ENCODE measurements at regions not wholly inside any gene's neighbourhood (a gene's known extent, or its start where the extent isn't known, plus 50 kb on each side); places are given as distances from the start of the nearest gene placed in this dataset.

- no peak overlapping the region for H3K4me3 ChIP-seq (ENCODE audit: low read depth, low read length)
- no peak for DNase-seq (ENCODE audit: low read depth)
- TF ChIP-seq CTCF (IDR thresholded peaks at IDR 0.05; ENCODE audit: insufficient read depth, low read depth, low read length, missing control alignments), result no peak
These were observed 419.4 kb upstream of the PTGER4 start for GRCh38 chr5:40260361-40260760.

- no peak for DNase-seq (ENCODE audit: low read depth)
- no peak for TF ChIP-seq CTCF (IDR thresholded peaks at IDR 0.05; ENCODE audit: insufficient read depth, low read depth, low read length, missing control alignments)
- H3K4me3 ChIP-seq (ENCODE audit: low read depth, low read length), result no peak overlapping the region
These were observed 421.5 kb upstream of the PTGER4 start for GRCh38 chr5:40258222-40258621.

- DNase-seq (ENCODE audit: low read depth), result no peak
- no peak overlapping the region for H3K4me3 ChIP-seq (ENCODE audit: low read depth, low read length)
- no peak for TF ChIP-seq CTCF (IDR thresholded peaks at IDR 0.05; ENCODE audit: insufficient read depth, low read depth, low read length, missing control alignments)
These were observed 439.0 kb upstream of the PTGER4 start for GRCh38 chr5:40240671-40241070.

- DNase-seq (ENCODE audit: low read depth), result no peak
- H3K4me3 ChIP-seq (ENCODE audit: low read depth, low read length), result no peak overlapping the region
- no peak for TF ChIP-seq CTCF (IDR thresholded peaks at IDR 0.05; ENCODE audit: insufficient read depth, low read depth, low read length, missing control alignments)
These were observed 439.6 kb upstream of the PTGER4 start for GRCh38 chr5:40240111-40240510.

GRCh38 chr5:40238066-40238745 is 441.5 kb upstream of the PTGER4 start:
- DNase-seq (ENCODE audit: low read depth), result no peak
- H3K4me3 ChIP-seq (ENCODE audit: low read depth, low read length), result no peak overlapping the region
- TF ChIP-seq CTCF (IDR thresholded peaks at IDR 0.05; ENCODE audit: insufficient read depth, low read depth, low read length, missing control alignments), result no peak

GRCh38 chr5:40235471-40236400 is 444.0 kb upstream of the PTGER4 start:
- DNase-seq (ENCODE audit: low read depth), result no peak
- no peak for TF ChIP-seq CTCF (IDR thresholded peaks at IDR 0.05; ENCODE audit: insufficient read depth, low read depth, low read length, missing control alignments)
- H3K4me3 ChIP-seq (ENCODE audit: low read depth, low read length), result no peak overlapping the region
